DMS79 (cell line): ENCODE measurements at regions not wholly inside any gene's neighbourhood (a gene's known extent, or its start where the extent isn't known, plus 50 kb on each side); places are given as distances from the start of the nearest gene placed in this dataset.

Experiments
- DNase-seq: peaks from one replicate; lab custom pipeline; 2025; lab: John Stamatoyannopoulos, UW

- DNase-seq, result no peak
These were observed 633.1 kb downstream of the BCL11A start for GRCh38 chr2:59920307-59920706.

GRCh38 chr2:59919579-59919978 lies 633.9 kb downstream of the BCL11A start:
- DNase-seq, result no peak

- no peak for DNase-seq
These were observed 641.4 kb downstream of the BCL11A start for GRCh38 chr2:59912042-59912441.

- no peak for DNase-seq
These were observed 643.3 kb downstream of the BCL11A start for GRCh38 chr2:59910166-59910565.

GRCh38 chr2:59909147-59909546 lies 644.3 kb downstream of the BCL11A start:
- DNase-seq, result no peak

- no peak for DNase-seq
These were observed 647.7 kb downstream of the BCL11A start for GRCh38 chr2:59905731-59906130.

- DNase-seq, result no peak
These were observed 649.4 kb downstream of the BCL11A start for GRCh38 chr2:59903994-59904544.

GRCh38 chr2:59900728-59901452 lies 652.6 kb downstream of the BCL11A start:
- no peak for DNase-seq

- no peak for DNase-seq
These were observed 653.8 kb downstream of the BCL11A start for GRCh38 chr2:59899692-59900091.

GRCh38 chr2:59896499-59897245 lies 656.8 kb downstream of the BCL11A start:
- DNase-seq, result no peak

GRCh38 chr2:59893612-59894011 lies 659.8 kb downstream of the BCL11A start:
- no peak for DNase-seq

GRCh38 chr2:59892398-59892797 lies 661.1 kb downstream of the BCL11A start:
- DNase-seq, result no peak

GRCh38 chr2:59889305-59889704 lies 664.1 kb downstream of the BCL11A start:
- DNase-seq, result no peak

GRCh38 chr2:59888706-59889105 lies 664.7 kb downstream of the BCL11A start:
- DNase-seq, result no peak

- no peak for DNase-seq
These were observed 665.4 kb downstream of the BCL11A start for GRCh38 chr2:59888015-59888414.

- DNase-seq, result no peak
These were observed 666.1 kb downstream of the BCL11A start for GRCh38 chr2:59887366-59887765.

- DNase-seq, result no peak
These were observed 666.7 kb downstream of the BCL11A start for GRCh38 chr2:59886759-59887158.

- DNase-seq, result no peak
These were observed 667.9 kb downstream of the BCL11A start for GRCh38 chr2:59885541-59885940.

- DNase-seq, result no peak
These were observed 669.3 kb downstream of the BCL11A start for GRCh38 chr2:59884166-59884565.

GRCh38 chr2:59882822-59883221 lies 670.6 kb downstream of the BCL11A start:
- no peak for DNase-seq

GRCh38 chr2:59882279-59882678 lies 671.2 kb downstream of the BCL11A start:
- no peak for DNase-seq

- no peak for DNase-seq
These were observed 672.2 kb downstream of the BCL11A start for GRCh38 chr2:59881218-59881617.

- DNase-seq, result no peak
These were observed 673.7 kb downstream of the BCL11A start for GRCh38 chr2:59879700-59880131.
